ENCODE measurements at regions not wholly inside any gene's neighbourhood (a gene's known extent, or its start where the extent isn't known, plus 50 kb on each side); places are given as distances from the start of the nearest gene placed in this dataset.

- Histone ChIP-seq H3K79me2 (ENCODE audit: insufficient read depth, low read length) (no peaks in the 10 kb centered on the region), H3K4me2 (ENCODE audit: insufficient read depth, low read length) (no peak overlapping the region), H3K27ac (ENCODE audit: low read depth, low read length) (no peak overlapping the region), H3K4me1 (ENCODE audit: insufficient read depth, low read length) (no peaks in the 10 kb centered on the region), H3K4me3 (ENCODE audit: insufficient read depth, low read length) (no peak overlapping the region), H2AFZ (ENCODE audit: low read length) (no peak overlapping the region), H3K9me3 (ENCODE audit: low read depth, low read length) (no peaks in the 10 kb centered on the region), H3K36me3 (ENCODE audit: insufficient read depth, low read length) (no peaks in the 10 kb centered on the region), H4K20me1 (ENCODE audit: insufficient read depth, low read length) (no peaks in the 10 kb centered on the region), H3K27me3 (ENCODE audit: insufficient read depth, low read length) (no peaks in the 10 kb centered on the region)
- no peak for TF ChIP-seq CTCF (IDR thresholded peaks at IDR 0.05; ENCODE audit: extremely low read depth, low read depth, low read length)
- DNase-seq (ENCODE audit: insufficient read length, low spot score, missing footprints), result no peak
These were observed 57.8 kb downstream of the PRLHR start for GRCh38 chr10:118537623-118538022.

GRCh38 chr10:118534136-118534535, 61.3 kb downstream of the PRLHR start:
- no peaks in the 10 kb centered on the region for H3K4me1 ChIP-seq (ENCODE audit: insufficient read depth, low read length)
- H2AFZ ChIP-seq (ENCODE audit: low read length), result no peak overlapping the region
- H3K36me3 ChIP-seq (ENCODE audit: insufficient read depth, low read length), result no peaks in the 10 kb centered on the region
- no peak overlapping the region for H3K4me2 ChIP-seq (ENCODE audit: insufficient read depth, low read length)
- DNase-seq (ENCODE audit: insufficient read length, low spot score, missing footprints), result no peak
- TF ChIP-seq CTCF (IDR thresholded peaks at IDR 0.05; ENCODE audit: extremely low read depth, low read depth, low read length), result no peak
- H4K20me1 ChIP-seq (ENCODE audit: insufficient read depth, low read length), result no peaks in the 10 kb centered on the region
- H3K27me3 ChIP-seq (ENCODE audit: insufficient read depth, low read length), result no peaks in the 10 kb centered on the region
- no peak overlapping the region for H3K27ac ChIP-seq (ENCODE audit: low read depth, low read length)
- H3K79me2 ChIP-seq (ENCODE audit: insufficient read depth, low read length), result no peaks in the 10 kb centered on the region
- H3K4me3 ChIP-seq (ENCODE audit: insufficient read depth, low read length), result no peak overlapping the region
- H3K9me3 ChIP-seq (ENCODE audit: low read depth, low read length), result no peaks in the 10 kb centered on the region

GRCh38 chr10:118531105-118531852, 64.2 kb downstream of the PRLHR start:
- TF ChIP-seq CTCF (IDR thresholded peaks at IDR 0.05; ENCODE audit: extremely low read depth, low read depth, low read length), result no peak
- Histone ChIP-seq H3K79me2 (ENCODE audit: insufficient read depth, low read length) (no peaks in the 10 kb centered on the region), H3K27ac (ENCODE audit: low read depth, low read length) (no peak overlapping the region), H3K36me3 (ENCODE audit: insufficient read depth, low read length) (no peaks in the 10 kb centered on the region), H3K4me1 (ENCODE audit: insufficient read depth, low read length) (no peaks in the 10 kb centered on the region), H2AFZ (ENCODE audit: low read length) (no peak overlapping the region), H3K4me2 (ENCODE audit: insufficient read depth, low read length) (no peak overlapping the region), H3K9me3 (ENCODE audit: low read depth, low read length) (no peaks in the 10 kb centered on the region), H3K27me3 (ENCODE audit: insufficient read depth, low read length) (no peaks in the 10 kb centered on the region), H4K20me1 (ENCODE audit: insufficient read depth, low read length) (no peaks in the 10 kb centered on the region), H3K4me3 (ENCODE audit: insufficient read depth, low read length) (no peak overlapping the region)
- no peak for DNase-seq (ENCODE audit: insufficient read length, low spot score, missing footprints)

GRCh38 chr10:118528426-118528825, 67.0 kb downstream of the PRLHR start:
- no peak for TF ChIP-seq CTCF (IDR thresholded peaks at IDR 0.05; ENCODE audit: extremely low read depth, low read depth, low read length)
- Histone ChIP-seq H2AFZ (ENCODE audit: low read length) (no peak overlapping the region), H3K79me2 (ENCODE audit: insufficient read depth, low read length) (no peaks in the 10 kb centered on the region), H3K27me3 (ENCODE audit: insufficient read depth, low read length) (no peaks in the 10 kb centered on the region), H3K4me1 (ENCODE audit: insufficient read depth, low read length) (no peaks in the 10 kb centered on the region), H3K4me3 (ENCODE audit: insufficient read depth, low read length) (no peak overlapping the region), H4K20me1 (ENCODE audit: insufficient read depth, low read length) (no peaks in the 10 kb centered on the region), H3K36me3 (ENCODE audit: insufficient read depth, low read length) (no peaks in the 10 kb centered on the region), H3K27ac (ENCODE audit: low read depth, low read length) (no peak overlapping the region), H3K9me3 (ENCODE audit: low read depth, low read length) (no peaks in the 10 kb centered on the region), H3K4me2 (ENCODE audit: insufficient read depth, low read length) (no peak overlapping the region)
- DNase-seq (ENCODE audit: insufficient read length, low spot score, missing footprints), result no peak

Data from osteoblast (primary cell).